ENCODE measurements at regions not wholly inside any gene's neighbourhood (a gene's known extent, or its start where the extent isn't known, plus 50 kb on each side); places are given as distances from the start of the nearest gene placed in this dataset.

DNA sequence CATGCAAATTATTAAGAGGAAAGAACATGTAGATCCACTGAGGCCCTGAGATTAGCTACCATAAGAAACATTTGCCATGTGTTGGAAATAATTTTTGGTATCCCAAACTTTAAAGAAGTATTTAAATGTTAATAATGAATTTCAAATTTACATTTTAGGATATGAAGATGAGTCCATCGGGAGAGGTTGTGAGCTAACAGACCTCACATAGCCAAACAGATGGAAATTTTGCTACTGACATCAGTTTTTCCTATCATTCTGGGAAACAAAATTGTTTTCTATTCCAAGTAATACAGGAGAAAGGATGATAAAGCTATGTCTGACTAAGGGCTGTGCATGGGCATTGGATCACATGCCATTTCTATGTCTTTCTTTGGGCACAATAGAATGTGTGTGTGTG lies 809.6 kb downstream of the TENT5A start:
- TF ChIP-seq CTCF (IDR thresholded peaks at IDR 0.05) (no peak), POLR2A (IDR thresholded peaks at IDR 0.05) (no peak)
